Astrocyte (in vitro differentiated cells and primary cell): ENCODE measurements at regions not wholly inside any gene's neighbourhood (a gene's known extent, or its start where the extent isn't known, plus 50 kb on each side); places are given as distances from the start of the nearest gene placed in this dataset.

Experiments
- DNase-seq: peaks from one replicate; pipeline ENCODE4 v3.0.0-alpha.2; 2010; ENCODE audit warnings: low read depth
- FAIRE-seq: peaks from 2 replicates; lab custom pipeline; 2011; peaks lifted over from hg19 to GRCh38; lab: Jason Lieb, UNC
- H2AFZ ChIP-seq: 2 replicates; pipeline ENCODE4 v1.6.0; 2012; ENCODE audit warnings: low read depth, low read length, inconsistent platforms
- H3K27ac ChIP-seq: 2 replicates; pipeline ENCODE4 v1.5.1; 2011; ENCODE audit warnings: low read depth, low read length, inconsistent platforms
- H3K27me3 ChIP-seq: 2 replicates; pipeline ENCODE4 v1.6.0; 2011; ENCODE audit warnings: low read length, inconsistent platforms; ENCODE audit not compliant: insufficient read depth
- H3K36me3 ChIP-seq: 2 replicates; pipeline ENCODE4 v1.5.1; 2011; ENCODE audit warnings: low read length, inconsistent platforms; ENCODE audit not compliant: insufficient read depth
- H3K4me1 ChIP-seq: 2 replicates; pipeline ENCODE4 v1.5.1; 2011; ENCODE audit warnings: low read length, inconsistent platforms; ENCODE audit not compliant: insufficient read depth
- H3K4me2 ChIP-seq: 2 replicates; pipeline ENCODE4 v1.6.0; 2012; ENCODE audit warnings: low read length, inconsistent platforms
- H3K4me3 ChIP-seq: 2 replicates; pipeline ENCODE4 v1.5.1; 2011; ENCODE audit warnings: low read depth, mild to moderate bottlenecking, low read length, inconsistent platforms; ENCODE audit not compliant: insufficient read depth
- H3K79me2 ChIP-seq: 2 replicates; pipeline ENCODE4 v1.6.0; 2012; ENCODE audit warnings: mild to moderate bottlenecking, low read length, inconsistent platforms; ENCODE audit not compliant: insufficient read depth
- H3K9ac ChIP-seq: 2 replicates; pipeline ENCODE4 v1.6.0; 2012; ENCODE audit warnings: mild to moderate bottlenecking, low read length, inconsistent platforms
- H3K9me3 ChIP-seq: 2 replicates; pipeline ENCODE4 v1.5.1; 2012; ENCODE audit warnings: low read depth, mild to moderate bottlenecking, low read length, inconsistent platforms; ENCODE audit not compliant: insufficient read depth
- H4K20me1 ChIP-seq: 2 replicates; pipeline ENCODE4 v1.6.0; 2012; ENCODE audit warnings: low read length, inconsistent platforms; ENCODE audit not compliant: insufficient read depth
- H3K27ac Mint-ChIP-seq: one replicate; pipeline ENCODE4 v1.8.0; 2021; ENCODE audit warnings: mild to moderate bottlenecking, mixed read lengths; ENCODE audit not compliant: unreplicated experiment
- H3K27me3 Mint-ChIP-seq: one replicate; pipeline ENCODE4 v1.8.0; 2021; ENCODE audit warnings: low read depth, mixed read lengths; ENCODE audit not compliant: unreplicated experiment
- H3K36me3 Mint-ChIP-seq: one replicate; pipeline ENCODE4 v1.8.0; 2021; ENCODE audit warnings: low read depth, mixed read lengths; ENCODE audit not compliant: unreplicated experiment
- H3K4me1 Mint-ChIP-seq: one replicate; pipeline ENCODE4 v1.8.0; 2021; ENCODE audit warnings: low read depth, mixed read lengths; ENCODE audit not compliant: unreplicated experiment
- H3K4me3 Mint-ChIP-seq: one replicate; pipeline ENCODE4 v1.8.0; 2021; ENCODE audit warnings: mild to moderate bottlenecking, moderate library complexity, mixed read lengths; ENCODE audit not compliant: unreplicated experiment
- H3K9me3 Mint-ChIP-seq: one replicate; pipeline ENCODE4 v1.8.0; 2021; ENCODE audit warnings: mild to moderate bottlenecking, mixed read lengths; ENCODE audit not compliant: unreplicated experiment
- CTCF ChIP-seq: IDR thresholded peaks from 2 replicates; pipeline ENCODE4 v1.5.1; 2011; ENCODE audit warnings: low read depth, mild to moderate bottlenecking, inconsistent platforms, low read length, moderate library complexity; ENCODE audit not compliant: insufficient read depth
- EZH2 ChIP-seq: IDR thresholded peaks from 2 replicates; pipeline ENCODE4 v1.6.1; 2012; ENCODE audit warnings: mild to moderate bottlenecking, low read length, inconsistent platforms; ENCODE audit not compliant: insufficient read depth

- H3K4me1 Mint-ChIP-seq = no peaks in the 10 kb centered on the region
- TF ChIP-seq CTCF = no peak
- TF ChIP-seq EZH2 = no peak
- Histone ChIP-seq H3K4me1 (no peaks in the 10 kb centered on the region), H3K9ac (no peak overlapping the region), H3K27me3 (no peaks in the 10 kb centered on the region), H3K9me3 (no peaks in the 10 kb centered on the region), H3K27ac (no peak overlapping the region), H3K36me3 (no peaks in the 10 kb centered on the region), H3K79me2 (no peaks in the 10 kb centered on the region), H3K4me3 (no peak overlapping the region), H4K20me1 (no peaks in the 10 kb centered on the region), H2AFZ (no peak overlapping the region), H3K4me2 (no peak overlapping the region)
- no peaks in the 10 kb centered on the region for H3K27me3 Mint-ChIP-seq
- H3K27ac Mint-ChIP-seq = no peak overlapping the region
- H3K9me3 Mint-ChIP-seq = no peaks in the 10 kb centered on the region
- no peaks in the 10 kb centered on the region for H3K36me3 Mint-ChIP-seq
- DNase-seq (no peak), FAIRE-seq (no peak)
- no peak overlapping the region for H3K4me3 Mint-ChIP-seq
Measured at GRCh38 chr5:117255211-117256027, 680.8 kb upstream of the SEMA6A start.

- H3K4me1 Mint-ChIP-seq = no peaks in the 10 kb centered on the region
Measured at GRCh38 chr5:117252566-117252965, 677.9 kb upstream of the SEMA6A start.

More at GRCh38 chr5:117252566-117252965, 677.9 kb upstream of the SEMA6A start:
- H3K4me3 Mint-ChIP-seq = no peak overlapping the region
- Histone ChIP-seq H3K4me2 (no peak overlapping the region), H3K4me1 (no peaks in the 10 kb centered on the region), H2AFZ (no peak overlapping the region), H3K9me3 (no peaks in the 10 kb centered on the region), H3K79me2 (no peaks in the 10 kb centered on the region), H4K20me1 (no peaks in the 10 kb centered on the region), H3K9ac (no peak overlapping the region), H3K27me3 (no peaks in the 10 kb centered on the region), H3K27ac (no peak overlapping the region), H3K4me3 (no peak overlapping the region), H3K36me3 (no peaks in the 10 kb centered on the region)
- H3K27ac Mint-ChIP-seq = no peak overlapping the region
- FAIRE-seq (no peak), DNase-seq (no peak)
- TF ChIP-seq EZH2 = no peak
- TF ChIP-seq CTCF = no peak
- H3K9me3 Mint-ChIP-seq = no peaks in the 10 kb centered on the region
- H3K36me3 Mint-ChIP-seq = no peaks in the 10 kb centered on the region
- no peaks in the 10 kb centered on the region for H3K27me3 Mint-ChIP-seq
